Stimulated activated CD4-positive, alpha-beta T cell treated with anti-CD3 and anti-CD28 coated beads, TNF-alpha, amount 100 ng/mL, for 48 hours (primary cell): ENCODE measurements at regions not wholly inside any gene's neighbourhood (a gene's known extent, or its start where the extent isn't known, plus 50 kb on each side); places are given as distances from the start of the nearest gene placed in this dataset.
"Not testable (repeated sequence)": the region's sequence is repeated elsewhere in the genome, so short reads cannot be mapped to it uniquely, and the experiment has no call there.

Experiments used
- DNase-seq, 3 donors: peaks; one replicate each; pipeline ENCODE4 v3.0.0-alpha.2; 2020; ENCODE audit warnings: low read depth in 3 of 3

DNA sequence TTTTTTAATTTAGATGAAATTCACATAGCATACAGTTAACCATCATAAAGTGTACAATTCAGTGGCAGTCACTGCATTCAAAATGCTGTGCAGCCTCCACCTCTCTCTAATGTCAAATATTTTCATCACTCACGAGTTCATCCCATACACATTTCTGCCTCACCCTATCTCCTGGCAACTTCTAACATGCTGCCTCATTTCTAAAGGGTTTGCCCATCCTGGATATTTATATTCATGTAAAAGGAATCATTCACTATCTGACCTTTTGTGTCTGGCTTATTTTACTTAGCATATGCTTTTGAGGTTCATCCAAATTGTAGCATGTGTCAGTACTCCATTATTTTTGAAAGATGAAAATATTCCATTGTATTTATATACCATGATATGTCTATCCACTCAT lies 286.9 kb upstream of the VSTM2A start:
- DNase-seq = no peak

- DNase-seq = no peak
These were observed 283.0 kb upstream of the VSTM2A start for GRCh38 chr7:54259185-54259584.

DNA sequence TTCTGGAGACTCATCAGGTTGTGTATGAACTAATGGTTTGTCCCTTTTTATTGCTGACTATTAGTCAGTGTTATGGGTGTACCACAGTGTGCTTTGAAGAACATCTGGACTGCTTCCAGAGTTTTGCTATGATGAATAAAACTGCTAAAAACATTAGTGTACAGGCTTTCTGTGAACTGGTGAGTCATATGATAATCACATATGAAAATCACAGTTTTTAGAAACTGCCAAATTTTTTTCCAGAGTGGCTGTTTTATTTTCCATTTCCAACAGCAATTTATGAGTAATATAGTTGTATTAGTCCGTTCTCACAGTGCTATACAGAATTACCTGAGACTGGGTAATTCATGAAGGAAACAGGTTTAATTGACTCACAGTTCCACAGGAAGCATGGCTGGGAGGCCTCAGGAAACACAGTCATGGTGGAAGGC lies 281.2 kb upstream of the VSTM2A start:
- DNase-seq = no peak

- no peak for DNase-seq
These were observed 263.3 kb upstream of the VSTM2A start for GRCh38 chr7:54278847-54279246.

DNA sequence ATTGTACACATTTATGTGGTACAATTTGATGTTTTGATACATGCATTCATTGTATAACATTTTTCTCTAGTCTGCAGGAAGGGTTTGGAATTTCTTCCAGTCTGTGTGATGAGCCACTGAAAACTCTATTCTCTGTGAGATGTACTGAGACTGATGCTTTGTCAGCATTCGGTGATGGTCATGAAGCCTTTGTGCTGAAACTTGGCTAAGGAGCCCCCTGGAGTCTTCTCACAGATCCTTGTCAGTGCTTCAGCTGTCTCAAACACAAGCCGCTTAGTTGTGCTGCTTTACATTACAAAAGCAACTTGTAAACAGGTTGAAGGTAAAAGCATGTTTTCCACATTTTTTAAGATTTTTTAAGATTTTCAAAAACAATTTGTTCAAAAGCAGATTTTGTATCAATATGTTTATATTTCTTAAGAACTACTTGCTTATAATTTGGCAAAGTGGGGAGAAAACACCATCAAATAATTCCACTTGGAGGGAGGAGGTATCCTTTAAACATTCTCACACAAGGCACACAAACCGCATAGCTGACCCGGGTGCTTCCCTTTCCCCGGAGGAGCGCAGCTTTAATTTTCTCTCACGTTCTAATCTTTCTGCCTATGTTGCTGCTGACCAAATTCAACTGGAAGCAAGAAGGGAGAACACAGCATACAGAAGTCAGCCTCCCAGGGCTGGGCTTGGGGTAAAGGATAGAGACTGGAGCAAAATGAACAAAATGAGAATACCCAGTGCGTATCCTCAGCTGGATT lies 249.8 kb upstream of the VSTM2A start:
- no peak for DNase-seq

GRCh38 chr7:54299426-54299825 lies 242.7 kb upstream of the VSTM2A start:
- DNase-seq = no peak

GRCh38 chr7:54315955-54316354 lies 226.2 kb upstream of the VSTM2A start:
- not testable (repeated sequence) for DNase-seq

DNA sequence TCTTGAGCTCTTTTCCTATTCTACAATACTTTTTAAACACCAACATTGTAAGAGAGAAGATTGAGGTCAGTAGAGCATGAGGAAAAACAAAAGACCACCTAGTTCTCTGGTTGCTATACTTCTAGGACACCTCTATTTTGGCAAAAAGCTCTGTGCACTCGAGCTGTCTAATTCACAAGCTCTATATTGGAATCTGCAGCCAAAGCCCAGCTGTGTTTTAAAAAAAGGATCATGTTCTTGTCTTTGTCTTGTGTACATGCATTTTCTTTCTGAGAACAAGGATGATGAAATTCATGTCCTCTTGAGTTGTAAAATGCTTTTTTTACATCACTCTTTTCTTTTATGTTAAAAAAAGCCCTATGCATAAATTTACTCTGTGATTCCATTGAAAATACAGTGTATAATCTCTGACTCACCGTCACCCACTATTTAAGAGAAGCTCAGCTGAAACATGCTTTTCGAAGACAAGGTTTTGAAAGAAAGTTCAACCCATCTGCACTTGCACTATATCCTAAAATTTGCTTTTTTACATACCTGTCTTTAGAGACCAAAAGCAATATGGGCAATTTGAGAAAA lies 215.5 kb upstream of the VSTM2A start:
- no peak for DNase-seq

DNA sequence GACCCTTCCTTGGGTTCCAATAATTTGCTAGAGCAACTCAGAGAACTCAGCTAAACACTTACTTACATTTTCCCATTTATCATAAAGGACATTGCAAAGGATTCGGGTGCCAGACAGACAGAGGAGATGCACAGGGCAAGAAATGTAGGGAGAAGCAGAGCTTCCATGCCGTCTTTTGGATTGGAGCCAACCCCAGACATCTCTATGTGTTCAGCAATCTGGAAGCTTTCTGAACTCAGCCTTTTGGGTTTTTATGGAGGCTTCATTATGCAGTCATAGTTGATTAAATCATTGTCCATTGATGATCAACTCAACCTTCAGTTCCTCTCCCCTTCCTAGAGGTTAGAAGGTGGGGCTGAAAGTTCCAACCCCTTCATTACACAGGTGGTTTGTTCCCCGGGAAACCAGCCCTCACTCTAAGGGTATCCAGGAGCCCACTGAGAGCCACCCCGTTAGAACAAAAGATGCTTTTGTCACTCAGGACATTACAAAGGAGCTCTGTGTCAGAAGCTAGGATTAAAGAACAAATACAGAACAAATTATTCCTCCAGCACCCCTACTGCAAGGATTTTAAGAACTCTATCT lies 211.9 kb upstream of the VSTM2A start:
- DNase-seq = no peak

DNA sequence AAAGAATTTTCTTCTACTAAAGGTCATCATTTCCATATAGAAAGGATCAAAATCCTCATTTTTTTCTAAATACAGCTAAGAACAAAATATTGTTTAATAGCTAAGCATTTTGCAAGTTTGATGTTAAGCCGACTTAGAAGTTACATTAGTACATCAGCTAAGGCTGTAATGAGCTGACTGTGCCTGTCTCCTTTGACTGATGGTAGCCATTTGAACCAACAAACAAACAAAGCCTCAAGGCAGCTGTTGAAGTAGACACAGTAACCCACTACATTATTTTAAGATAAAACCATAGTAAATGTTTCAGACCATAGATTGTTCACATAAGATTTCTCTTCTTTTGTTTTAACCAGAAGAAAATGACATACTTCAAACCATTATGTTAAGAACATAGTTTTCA lies 210.9 kb upstream of the VSTM2A start:
- no peak for DNase-seq

- DNase-seq = no peak
These were observed 209.9 kb upstream of the VSTM2A start for GRCh38 chr7:54332301-54332700.

DNA sequence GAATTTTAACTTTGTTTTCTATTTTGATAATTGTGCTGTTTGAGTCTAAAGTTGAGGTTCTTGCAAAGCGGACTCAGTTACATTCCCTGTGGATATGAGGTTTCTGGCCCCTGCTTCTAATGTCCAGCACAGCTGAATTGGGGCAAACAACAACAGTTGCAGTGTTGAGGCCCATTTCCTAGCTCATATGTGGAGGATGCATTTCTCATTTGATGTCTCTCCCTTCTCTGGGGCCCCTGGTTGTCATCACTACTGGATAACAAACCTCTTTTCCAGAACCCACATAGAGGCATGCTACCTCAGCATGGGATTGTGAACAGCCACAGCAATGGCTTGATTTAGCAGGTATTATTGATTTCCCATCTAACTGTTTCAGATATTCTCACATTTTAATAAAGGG lies 208.2 kb upstream of the VSTM2A start:
- no peak for DNase-seq

GRCh38 chr7:54336800-54337199 lies 205.4 kb upstream of the VSTM2A start:
- DNase-seq = no peak

DNA sequence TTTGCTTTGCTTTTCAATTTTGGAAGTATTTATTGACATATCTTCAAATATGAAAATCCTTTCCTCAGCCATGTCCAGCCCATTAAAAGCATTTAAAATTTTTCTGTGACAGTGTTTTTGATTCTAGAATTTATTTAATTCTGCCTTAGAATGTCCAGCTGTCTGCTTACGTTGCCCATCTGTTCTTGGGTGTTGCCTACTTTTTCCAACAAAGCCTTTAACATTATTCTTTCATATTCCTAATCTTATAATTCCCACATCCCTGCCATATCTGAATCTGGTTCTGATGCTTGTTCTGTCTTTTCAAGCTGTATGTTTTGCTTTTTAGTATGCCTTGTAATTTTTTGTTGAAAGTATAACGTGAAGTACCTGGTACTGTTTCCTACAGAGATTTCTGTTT lies 204.7 kb upstream of the VSTM2A start:
- no peak for DNase-seq

DNA sequence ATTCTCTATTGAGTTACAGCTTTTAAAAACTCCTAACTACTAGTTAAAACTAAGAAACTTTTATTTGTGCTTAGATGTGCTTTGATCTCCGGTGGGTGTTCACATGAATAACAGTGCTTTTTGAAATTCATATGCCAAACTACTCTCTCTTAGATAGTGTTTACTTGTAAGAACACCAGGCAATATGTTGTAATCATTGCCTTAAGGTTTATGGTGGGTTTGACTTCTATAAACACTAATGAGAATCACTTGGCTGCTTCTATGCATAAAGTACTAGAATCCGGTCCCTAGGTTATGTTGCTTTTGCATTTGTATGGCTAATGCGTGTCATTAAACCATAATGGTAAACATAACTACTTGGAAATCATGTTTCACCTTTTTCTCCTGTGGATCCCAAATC lies 203.9 kb upstream of the VSTM2A start:
- no peak for DNase-seq

- no peak for DNase-seq
These were observed 203.1 kb upstream of the VSTM2A start for GRCh38 chr7:54339073-54339472.

DNA sequence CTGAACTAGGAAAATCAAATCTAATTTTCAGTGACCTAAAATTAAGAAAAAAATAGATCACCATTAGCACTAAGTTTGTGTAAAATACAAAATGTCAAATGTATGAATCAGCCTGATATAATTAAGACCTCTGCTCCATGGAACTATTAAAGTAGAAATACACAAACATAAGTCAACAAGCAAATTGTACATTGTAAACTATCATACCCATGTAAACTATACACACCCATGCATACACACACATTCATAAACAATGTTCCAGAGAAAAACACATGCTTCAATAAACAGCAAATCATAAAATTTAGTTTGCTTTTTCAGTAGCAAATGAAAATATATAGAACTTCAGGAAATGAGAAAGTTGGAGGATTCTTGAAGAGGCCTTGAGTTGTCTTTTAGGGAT lies 199.7 kb upstream of the VSTM2A start:
- DNase-seq = no peak

- DNase-seq = no peak
These were observed 198.7 kb upstream of the VSTM2A start for GRCh38 chr7:54343511-54343910.

DNA sequence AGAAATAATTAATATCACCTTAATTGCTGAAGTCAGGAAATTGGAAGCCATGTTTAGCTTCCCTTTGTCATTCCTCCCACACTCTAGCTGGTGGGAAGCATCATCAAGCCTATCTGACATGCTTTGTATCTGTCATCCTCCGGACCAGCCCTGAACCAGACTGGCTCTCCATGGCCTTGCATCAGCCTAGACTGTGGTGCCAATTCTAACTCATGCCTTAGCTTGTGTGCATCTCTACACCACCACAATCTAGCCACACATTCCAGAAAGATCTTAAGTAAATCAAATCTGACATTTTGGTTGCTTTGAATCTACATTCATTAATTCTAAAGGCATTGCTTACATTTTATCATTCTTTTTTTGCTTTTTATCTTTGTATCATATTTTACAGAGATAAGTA lies 196.4 kb upstream of the VSTM2A start:
- DNase-seq = no peak

DNA sequence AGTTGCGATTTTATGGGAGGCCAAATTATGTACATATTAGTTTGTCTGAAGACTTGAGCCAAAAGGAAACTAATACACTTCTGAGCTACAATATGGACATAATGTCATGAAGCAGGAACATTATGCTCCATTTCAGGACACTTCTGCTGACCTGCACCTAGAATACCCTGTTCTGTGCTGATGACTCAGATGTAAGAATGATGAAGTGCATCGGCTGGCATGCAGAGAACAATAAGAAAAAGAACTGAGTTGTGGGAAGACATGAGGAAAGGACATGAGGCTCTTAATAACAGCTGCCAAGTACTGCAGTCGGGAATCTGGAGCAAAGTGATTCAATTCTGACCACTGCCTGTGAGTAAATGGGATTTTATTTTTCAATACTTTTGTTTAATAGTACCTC lies 192.9 kb upstream of the VSTM2A start:
- no peak for DNase-seq

DNA sequence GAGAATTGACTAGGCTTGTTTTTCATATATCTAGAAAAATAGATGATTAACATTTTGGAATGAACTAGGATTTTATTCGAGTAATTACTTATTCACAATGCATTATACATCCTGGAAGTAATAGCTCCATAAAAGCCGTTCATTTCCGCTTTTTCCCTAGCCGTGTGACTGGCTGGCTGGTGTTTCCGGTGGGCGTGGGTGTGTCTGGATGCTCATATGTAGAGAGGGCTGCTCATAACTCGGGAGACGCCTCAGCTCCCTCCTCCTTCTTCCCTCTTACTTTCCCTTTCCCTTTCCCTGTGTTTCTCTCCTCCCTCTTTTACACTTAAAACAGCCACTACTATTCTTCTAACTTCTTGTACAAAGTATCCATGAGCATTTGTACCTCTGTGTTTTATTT lies 187.7 kb upstream of the VSTM2A start:
- no peak for DNase-seq

GRCh38 chr7:54355842-54356241 lies 186.3 kb upstream of the VSTM2A start:
- no peak for DNase-seq

DNA sequence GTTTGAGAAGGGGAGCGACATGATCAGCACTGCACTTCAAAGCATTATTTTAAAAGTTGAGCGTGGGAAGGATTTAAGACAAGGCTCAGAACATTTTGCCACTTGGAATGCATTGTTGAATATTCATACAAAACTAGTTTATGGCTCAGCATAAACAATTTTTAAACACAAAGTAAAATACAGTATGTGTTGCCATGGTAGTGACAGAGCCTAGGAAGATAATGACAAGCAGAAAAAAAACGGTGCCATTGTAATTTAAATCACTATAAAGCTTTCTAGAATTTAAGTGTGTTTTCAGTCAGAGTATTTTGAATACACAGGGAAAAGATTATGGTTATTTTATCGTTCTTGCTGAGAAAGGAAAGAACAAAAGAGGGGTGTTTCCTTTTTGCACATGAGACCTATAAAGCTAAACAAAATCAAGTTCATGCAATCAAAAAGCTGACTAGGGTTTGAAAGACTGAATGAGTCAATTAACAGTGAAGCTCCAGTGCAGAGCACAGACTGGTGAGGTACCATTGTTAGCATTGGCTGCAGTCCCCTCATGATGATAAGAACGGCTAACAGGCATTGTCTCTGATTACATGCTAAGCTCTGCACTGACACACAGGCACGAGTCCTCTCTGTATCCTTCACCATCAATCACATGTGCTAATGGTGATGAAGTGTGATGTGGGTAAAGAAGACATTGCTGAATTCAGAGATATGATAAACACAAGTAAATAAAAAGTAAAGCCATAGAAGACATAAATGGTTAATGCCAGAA lies 181.9 kb upstream of the VSTM2A start:
- DNase-seq = no peak
